ENCODE measurements at regions not wholly inside any gene's neighbourhood (a gene's known extent, or its start where the extent isn't known, plus 50 kb on each side); places are given as distances from the start of the nearest gene placed in this dataset.

GRCh38 chr9:94165592-94166235, 81.5 kb downstream of the PTPDC1 start:
- no peak for TF ChIP-seq TAF1 (conservative IDR thresholded peaks at IDR 0.05)
- peak; percentile 55 for TF ChIP-seq NR2F2 (IDR thresholded peaks at IDR 0.05)
- no peak for TF ChIP-seq HNF4G (IDR thresholded peaks at IDR 0.05)
- TF ChIP-seq ATF3 (IDR thresholded peaks at IDR 0.05), result no peak
- no peak for TF ChIP-seq FOXA2 (IDR thresholded peaks at IDR 0.05)
- TF ChIP-seq CTCF (IDR thresholded peaks at IDR 0.05; ENCODE audit: low read depth, low read length, missing input control), result peak; percentile 22
- peak; percentile 50 to 62 for TF ChIP-seq RXRA (IDR thresholded peaks at IDR 0.05)
- peak; percentile 26 to 41 for TF ChIP-seq HNF4A (conservative IDR thresholded peaks at IDR 0.05)
- TF ChIP-seq REST (IDR thresholded peaks at IDR 0.05), result peak; percentile 95
- TF ChIP-seq ZBTB33 (IDR thresholded peaks at IDR 0.05), result no peak
- TF ChIP-seq JUND (IDR thresholded peaks at IDR 0.05), result no peak
- TF ChIP-seq MAX (IDR thresholded peaks at IDR 0.05), result peak; percentile 91
- no peak for TF ChIP-seq RAD21 (IDR thresholded peaks at IDR 0.05)
- peak; percentile 21 for TF ChIP-seq FOXA1 (IDR thresholded peaks at IDR 0.05)
- peak; percentile 75 to 76 for TF ChIP-seq EGR1 (IDR thresholded peaks at IDR 0.05; ENCODE audit: low read depth in 2 of 2)
- peak; percentile 90 for TF ChIP-seq SP1 (IDR thresholded peaks at IDR 0.05)
- TF ChIP-seq YY1 (IDR thresholded peaks at IDR 0.05), result peak; percentile 43
- peak in 1 of 2 donors; percentile 60 for TF ChIP-seq GABPA (IDR thresholded peaks at IDR 0.05 in 1 of 2, conservative IDR thresholded peaks at IDR 0.05 in 1 of 2)
- WGBS, result 8% methylated on average over 49 of the region's 49 CpGs

More at GRCh38 chr9:94165592-94166235, 81.5 kb downstream of the PTPDC1 start:
- H3K27me3 ChIP-seq (ENCODE audit: control insufficient read depth in 4 of 4, insufficient read depth in 4 of 4, low read length in 3 of 4), result no peaks in the 10 kb centered on the region
- peak overlapping the region; percentile 95 to 99 for H3K27ac ChIP-seq (ENCODE audit: low read depth in 1 of 2, low read length in 2 of 2)
- H3K9me3 ChIP-seq (ENCODE audit: control insufficient read depth in 4 of 4, low read length in 3 of 4), result no peaks in the 10 kb centered on the region
- peak overlapping the region; percentile 37 to 99 (median 58) for H3K4me3 ChIP-seq (ENCODE audit: low read depth in 1 of 3, low read length in 3 of 3)
- peaks cover 3 to 27% (median 23%) of the 10 kb centered on the region in 4 donors for H3K4me1 ChIP-seq (ENCODE audit: control insufficient read depth in 4 of 4, insufficient read depth in 4 of 4, low read length in 3 of 4)
- peak; percentile 93 for DNase-seq (ENCODE audit: low spot score)
- H3K9ac ChIP-seq (ENCODE audit: low read depth in 1 of 2, low read length in 2 of 2), result peak overlapping the region in 1 of 2 donors; percentile 90
- H3K36me3 ChIP-seq (ENCODE audit: control insufficient read depth in 4 of 4, insufficient read depth in 3 of 4, low read depth in 1 of 4, low read length in 3 of 4), result no peaks in the 10 kb centered on the region

Data from liver (tissue), 8 donors.